ENCODE measurements at regions not wholly inside any gene's neighbourhood (a gene's known extent, or its start where the extent isn't known, plus 50 kb on each side); places are given as distances from the start of the nearest gene placed in this dataset.
"Not testable (repeated sequence)": the region's sequence is repeated elsewhere in the genome, so short reads cannot be mapped to it uniquely, and the experiment has no call there.

DNA sequence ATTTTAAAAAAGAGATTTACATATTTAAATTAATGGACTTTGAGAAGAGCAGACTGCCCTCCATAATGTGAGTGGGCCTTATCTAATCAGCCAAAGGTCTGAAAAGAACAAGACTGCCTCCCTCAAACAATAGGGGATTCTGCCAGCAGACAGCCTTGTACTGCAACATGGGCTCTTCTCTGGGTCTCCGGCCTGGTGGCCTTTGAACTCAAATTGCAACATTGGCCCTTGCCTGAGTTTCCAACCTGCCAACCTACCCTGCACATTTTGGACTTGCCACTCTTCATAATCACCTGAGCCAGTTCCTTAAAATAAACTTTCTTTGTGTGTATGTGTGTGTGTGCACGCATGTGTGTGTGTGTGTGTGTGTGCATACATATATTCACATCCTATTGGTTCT, 90.8 kb upstream of the OTUD4 start:
- H3K4me1 ChIP-seq: no peaks in the 10 kb centered on the region
- H3K9me3 ChIP-seq: no peaks in the 10 kb centered on the region
- no peak overlapping the region for H3K4me3 ChIP-seq
- no peaks in the 10 kb centered on the region for H3K27me3 ChIP-seq
- H3K36me3 ChIP-seq: no peaks in the 10 kb centered on the region
- H3K27ac ChIP-seq: no peak overlapping the region
- TF ChIP-seq POLR2AphosphoS5 (IDR thresholded peaks at IDR 0.05) (no peak), POLR2A (IDR thresholded peaks at IDR 0.05) (no peak)
- TF ChIP-seq, protein P1, sequence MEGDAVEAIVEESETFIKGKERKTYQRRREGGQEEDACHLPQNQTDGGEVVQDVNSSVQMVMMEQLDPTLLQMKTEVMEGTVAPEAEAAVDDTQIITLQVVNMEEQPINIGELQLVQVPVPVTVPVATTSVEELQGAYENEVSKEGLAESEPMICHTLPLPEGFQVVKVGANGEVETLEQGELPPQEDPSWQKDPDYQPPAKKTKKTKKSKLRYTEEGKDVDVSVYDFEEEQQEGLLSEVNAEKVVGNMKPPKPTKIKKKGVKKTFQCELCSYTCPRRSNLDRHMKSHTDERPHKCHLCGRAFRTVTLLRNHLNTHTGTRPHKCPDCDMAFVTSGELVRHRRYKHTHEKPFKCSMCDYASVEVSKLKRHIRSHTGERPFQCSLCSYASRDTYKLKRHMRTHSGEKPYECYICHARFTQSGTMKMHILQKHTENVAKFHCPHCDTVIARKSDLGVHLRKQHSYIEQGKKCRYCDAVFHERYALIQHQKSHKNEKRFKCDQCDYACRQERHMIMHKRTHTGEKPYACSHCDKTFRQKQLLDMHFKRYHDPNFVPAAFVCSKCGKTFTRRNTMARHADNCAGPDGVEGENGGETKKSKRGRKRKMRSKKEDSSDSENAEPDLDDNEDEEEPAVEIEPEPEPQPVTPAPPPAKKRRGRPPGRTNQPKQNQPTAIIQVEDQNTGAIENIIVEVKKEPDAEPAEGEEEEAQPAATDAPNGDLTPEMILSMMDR (IDR thresholded peaks at IDR 0.05): no peak
- intact Hi-C loops (cut with DNase I; ENCODE audit: low total_unique reads): no loop called here
- DNase-seq (ENCODE audit: low spot score in 2 of 2): no peak

DNA sequence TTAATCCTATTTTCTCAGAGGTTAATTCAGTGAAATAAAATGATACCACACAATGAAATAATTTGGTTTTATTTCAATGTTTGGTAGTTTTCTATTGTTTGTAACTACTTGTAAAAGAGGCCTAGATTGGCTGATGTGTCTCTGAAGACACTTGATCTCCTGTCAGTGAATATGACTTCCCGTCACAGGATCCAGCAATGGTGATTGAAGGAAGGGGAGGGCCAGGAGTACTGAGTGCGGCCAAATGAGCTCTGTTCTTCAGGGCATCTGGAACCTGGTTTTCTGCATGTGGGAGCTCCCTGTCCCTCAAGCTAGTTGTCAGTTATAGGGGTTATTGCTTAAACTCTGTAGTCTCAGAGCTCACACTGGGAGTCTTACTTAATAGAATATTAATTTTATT, 86.5 kb upstream of the OTUD4 start:
- TF ChIP-seq, protein P1 (IDR thresholded peaks at IDR 0.05): no peak
- TF ChIP-seq POLR2AphosphoS5 (IDR thresholded peaks at IDR 0.05): no peak
- no peak for TF ChIP-seq POLR2A (IDR thresholded peaks at IDR 0.05)
- Histone ChIP-seq H3K27me3 (no peaks in the 10 kb centered on the region), H3K9me3 (no peaks in the 10 kb centered on the region), H3K27ac (no peak overlapping the region), H3K4me3 (no peak overlapping the region), H3K36me3 (no peaks in the 10 kb centered on the region), H3K4me1 (no peaks in the 10 kb centered on the region)
- intact Hi-C loops (cut with DNase I; ENCODE audit: low total_unique reads): no loop called here
- no peak for DNase-seq (ENCODE audit: low spot score in 2 of 2)

DNA sequence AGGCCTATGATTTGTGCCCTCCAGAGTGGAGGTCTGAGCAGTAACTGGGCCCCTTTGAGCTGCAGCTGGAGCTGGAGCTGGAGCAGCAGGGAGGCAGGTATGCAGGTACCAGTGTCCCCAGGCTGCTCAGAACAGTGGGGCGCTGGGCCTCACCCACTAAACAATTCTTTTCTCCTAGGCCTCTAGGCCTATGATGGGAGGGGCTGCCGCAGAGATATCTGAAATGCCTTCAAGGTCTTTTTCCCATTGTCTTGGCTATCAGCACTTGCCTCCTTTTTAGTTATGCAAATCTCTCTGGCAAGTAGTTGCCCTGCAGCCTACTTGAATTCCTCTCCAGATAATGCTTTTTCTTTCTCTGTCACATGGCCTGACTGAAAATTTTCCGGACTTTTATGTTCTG, 79.7 kb upstream of the OTUD4 start:
- TF ChIP-seq, protein P1 (IDR thresholded peaks at IDR 0.05): no peak
- TF ChIP-seq POLR2A (IDR thresholded peaks at IDR 0.05) (no peak), POLR2AphosphoS5 (IDR thresholded peaks at IDR 0.05) (no peak)
- H3K27ac ChIP-seq: no peak overlapping the region
- H3K27me3 ChIP-seq: no peaks in the 10 kb centered on the region
- H3K9me3 ChIP-seq: peaks cover 12% of the 10 kb centered on the region in 2 donors
- H3K4me1 ChIP-seq: no peaks in the 10 kb centered on the region
- no peak for DNase-seq (ENCODE audit: low spot score in 2 of 2)
- no peak overlapping the region for H3K4me3 ChIP-seq
- intact Hi-C loops (cut with DNase I; ENCODE audit: low total_unique reads): no loop called here
- no peaks in the 10 kb centered on the region for H3K36me3 ChIP-seq

DNA sequence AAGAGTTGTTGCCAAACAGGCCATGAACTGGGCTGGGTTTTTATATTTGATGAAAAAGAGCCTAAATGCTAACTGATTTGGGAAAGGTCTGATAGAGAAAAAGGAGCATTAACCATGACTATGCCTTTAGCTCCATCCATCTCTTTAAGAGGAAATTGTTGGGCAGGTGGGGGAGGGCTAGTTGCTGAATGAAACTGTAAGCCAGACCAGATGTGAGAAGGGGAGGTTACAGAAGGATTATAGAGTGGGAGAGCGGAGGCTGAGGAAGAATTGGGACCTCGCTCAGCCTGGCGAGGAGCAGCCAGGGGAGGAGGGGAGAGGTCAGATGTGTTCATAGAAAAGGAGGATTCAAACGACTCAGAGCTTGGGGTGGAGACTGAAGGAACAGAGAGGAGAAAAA, 74.9 kb upstream of the OTUD4 start:
- DNase-seq (ENCODE audit: low spot score in 2 of 2); H3K4me3 ChIP-seq; H3K27me3 ChIP-seq; H3K27ac ChIP-seq; intact Hi-C loops (cut with DNase I; ENCODE audit: low total_unique reads); H3K4me1 ChIP-seq; H3K9me3 ChIP-seq; H3K36me3 ChIP-seq: not testable (repeated sequence)

- Histone ChIP-seq H3K36me3 (no peaks in the 10 kb centered on the region), H3K27ac (no peak overlapping the region), H3K27me3 (no peaks in the 10 kb centered on the region), H3K4me1 (no peaks in the 10 kb centered on the region), H3K9me3 (no peaks in the 10 kb centered on the region), H3K4me3 (no peak overlapping the region)
- no peak for TF ChIP-seq POLR2A (IDR thresholded peaks at IDR 0.05)
- no peak for DNase-seq (ENCODE audit: low spot score in 2 of 2)
- intact Hi-C loops (cut with DNase I; ENCODE audit: low total_unique reads): no loop called here
Measured at GRCh38 chr4:145252190-145252589, 71.8 kb upstream of the OTUD4 start.

GRCh38 chr4:145251391-145251790, 71.0 kb upstream of the OTUD4 start:
- H3K36me3 ChIP-seq: no peaks in the 10 kb centered on the region
- H3K4me1 ChIP-seq: no peaks in the 10 kb centered on the region
- H3K27ac ChIP-seq: no peak overlapping the region
- H3K4me3 ChIP-seq: no peak overlapping the region
- intact Hi-C loops (cut with DNase I; ENCODE audit: low total_unique reads): no loop called here
- TF ChIP-seq POLR2A (IDR thresholded peaks at IDR 0.05) (no peak), POLR2AphosphoS5 (IDR thresholded peaks at IDR 0.05) (no peak)
- TF ChIP-seq, protein P1 (IDR thresholded peaks at IDR 0.05): no peak
- no peak for DNase-seq (ENCODE audit: low spot score in 2 of 2)
- no peaks in the 10 kb centered on the region for H3K27me3 ChIP-seq
- H3K9me3 ChIP-seq: no peaks in the 10 kb centered on the region

Data from breast epithelium (tissue), 4 donors.